Glomerular endothelial cell (primary cell): ENCODE measurements at regions not wholly inside any gene's neighbourhood (a gene's known extent, or its start where the extent isn't known, plus 50 kb on each side); places are given as distances from the start of the nearest gene placed in this dataset.

Source experiments
- DNase-seq: peaks from one replicate; pipeline ENCODE4 v3.0.0-alpha.2; 2011; ENCODE audit warnings: low read depth, low spot score; ENCODE audit errors: extremely low read depth

DNA sequence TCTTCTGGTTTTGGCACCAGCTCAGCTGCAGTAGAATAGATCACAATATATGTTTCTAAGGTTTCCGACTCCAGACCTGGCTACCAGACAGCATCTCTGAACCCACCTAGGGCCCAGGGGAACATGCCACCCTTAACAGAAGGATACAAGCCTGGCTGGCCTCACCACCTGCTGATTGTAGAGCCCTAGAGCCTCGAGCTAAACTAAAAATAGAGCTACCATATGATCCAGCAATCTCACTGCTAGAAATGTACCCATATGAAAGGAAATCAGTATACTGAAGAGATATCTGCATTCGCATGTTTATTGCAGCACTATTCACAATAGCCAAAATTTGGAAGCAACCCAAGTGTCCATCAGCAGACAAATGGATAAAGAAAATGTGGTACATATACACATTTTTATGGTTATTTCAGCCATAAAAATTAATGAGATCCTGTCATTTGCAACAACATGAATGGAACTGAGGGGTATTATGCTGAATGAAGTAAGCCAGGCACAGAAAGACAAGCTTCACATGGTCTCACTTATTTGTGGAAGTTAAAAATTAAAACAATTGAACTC lies 242.4 kb upstream of the SLC39A10 start:
- DNase-seq, result no peak

DNA sequence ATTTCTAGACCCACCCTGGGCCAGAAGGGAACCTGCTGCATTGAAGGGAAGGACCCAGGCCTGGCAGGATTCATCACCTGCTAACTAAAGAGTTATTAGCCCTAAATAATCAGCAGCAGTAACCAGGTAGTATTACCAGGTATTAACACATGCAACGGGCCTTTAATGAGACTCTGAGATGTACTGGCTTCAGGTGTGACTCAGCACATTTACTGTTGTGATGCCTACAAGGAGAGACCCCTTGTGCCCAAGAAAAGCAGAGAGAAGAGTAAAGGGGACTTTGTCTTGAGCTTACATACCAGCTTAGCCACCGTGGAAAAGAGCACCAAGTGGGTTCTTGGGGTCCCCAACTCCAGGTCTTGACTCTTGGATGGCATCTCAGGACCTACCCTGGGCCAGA lies 243.1 kb upstream of the SLC39A10 start:
- DNase-seq, result no peak

DNA sequence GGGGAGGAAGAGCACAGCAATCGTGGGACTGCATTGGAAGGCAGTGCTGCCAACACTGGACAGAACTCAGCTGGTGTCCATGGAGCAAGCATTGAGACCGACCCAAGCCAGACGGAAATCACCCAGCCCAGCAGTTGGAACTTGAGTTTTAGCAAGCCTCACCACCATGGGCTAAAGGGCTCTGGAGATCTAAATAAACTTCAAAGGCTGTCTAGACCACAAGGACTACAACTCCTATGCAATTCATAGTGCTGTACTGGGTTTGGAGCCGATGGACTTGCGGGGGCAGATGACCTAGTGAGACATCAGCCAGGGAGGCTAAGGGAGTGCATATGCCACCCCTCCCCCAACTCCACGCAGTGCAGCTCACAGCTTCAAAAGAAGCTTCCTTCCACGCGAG lies 243.6 kb upstream of the SLC39A10 start:
- no peak for DNase-seq

DNA sequence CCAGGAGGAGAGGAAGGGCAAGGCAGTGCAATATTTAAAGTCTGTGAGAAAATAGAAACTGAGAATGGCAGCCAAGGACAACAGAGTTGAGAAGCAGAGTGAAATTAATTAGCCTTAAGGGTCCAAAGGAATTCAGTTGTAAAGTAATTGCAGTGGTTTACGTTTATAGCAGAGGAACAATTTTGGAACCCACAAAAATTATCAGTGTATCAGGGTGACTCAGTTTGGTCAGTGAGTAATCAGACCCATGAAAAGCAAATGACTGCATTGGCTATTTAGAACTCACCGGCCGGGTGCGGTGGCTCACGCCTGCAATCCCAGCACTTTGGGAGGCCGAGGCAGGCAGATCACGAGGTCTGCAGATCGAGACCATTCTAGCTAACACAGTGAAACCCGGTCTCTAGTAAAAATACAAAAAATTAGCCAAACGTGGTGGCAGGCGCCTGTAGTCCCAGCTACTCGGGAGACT lies 245.8 kb upstream of the SLC39A10 start:
- DNase-seq, result no peak

DNA sequence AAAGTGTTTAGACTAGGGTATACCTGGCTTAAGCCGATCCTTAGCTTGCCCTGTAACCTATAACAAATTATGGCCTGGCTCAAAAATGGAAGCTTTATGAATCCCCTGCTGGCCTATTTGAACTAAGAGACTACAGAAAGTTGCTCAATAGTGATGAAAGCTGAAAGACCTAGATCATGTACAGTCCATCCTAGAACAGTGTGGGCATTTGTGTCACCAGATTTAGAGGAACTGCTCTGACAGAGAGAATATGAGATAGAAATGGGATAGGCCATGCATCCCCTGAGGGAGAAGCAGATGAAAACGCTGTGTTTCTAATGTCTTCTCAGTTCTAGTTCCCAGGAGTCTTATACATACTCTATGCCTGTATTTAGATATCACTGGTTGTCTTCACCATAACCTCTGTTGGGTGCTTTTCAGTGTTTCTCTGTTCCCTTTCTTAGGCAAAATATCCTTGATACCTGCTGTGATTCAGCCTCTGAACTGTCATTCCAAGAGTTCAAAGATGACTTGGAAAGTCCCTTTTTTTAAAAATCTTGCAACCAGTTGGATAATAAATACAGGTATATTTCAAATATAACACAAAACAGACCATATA lies 246.9 kb upstream of the SLC39A10 start:
- no peak for DNase-seq

DNA sequence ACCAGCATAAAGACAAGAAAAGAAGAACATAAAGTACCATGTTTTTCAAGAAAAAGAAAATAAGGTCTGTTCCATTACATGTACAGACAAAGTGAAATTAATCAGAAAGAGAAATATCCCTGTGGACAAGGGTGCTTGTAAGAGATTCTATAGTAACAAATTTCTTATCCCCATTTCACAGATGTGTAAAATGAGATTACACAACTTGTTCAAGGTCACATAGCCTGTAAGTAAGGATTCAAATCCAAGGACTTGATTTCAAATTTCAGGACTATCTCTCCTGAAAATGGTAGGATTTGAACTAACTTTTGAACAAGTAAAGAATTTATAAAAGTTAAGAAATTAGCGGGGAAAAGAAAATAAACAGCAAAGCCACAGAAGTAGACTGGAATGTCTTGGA lies 248.2 kb upstream of the SLC39A10 start:
- DNase-seq, result no peak

DNA sequence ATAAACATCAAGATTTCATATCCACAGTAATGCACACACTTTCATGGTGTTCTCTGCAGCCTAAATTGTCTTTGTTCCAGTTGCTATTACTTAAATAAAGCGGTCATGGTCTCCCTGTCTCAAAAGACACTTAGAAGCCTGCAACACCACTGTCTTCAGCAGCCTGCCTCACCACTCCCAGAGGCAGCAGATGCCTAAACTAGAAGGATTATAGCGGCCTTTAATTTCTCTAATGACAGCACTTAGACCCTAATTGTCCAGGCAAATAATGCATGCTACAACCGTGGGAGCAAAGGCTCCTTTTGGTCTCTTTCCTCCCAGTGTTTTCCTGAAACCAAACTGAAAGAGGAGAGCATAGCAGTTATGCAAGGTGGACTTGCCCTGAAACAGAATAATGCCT lies 248.8 kb upstream of the SLC39A10 start:
- DNase-seq, result no peak

DNA sequence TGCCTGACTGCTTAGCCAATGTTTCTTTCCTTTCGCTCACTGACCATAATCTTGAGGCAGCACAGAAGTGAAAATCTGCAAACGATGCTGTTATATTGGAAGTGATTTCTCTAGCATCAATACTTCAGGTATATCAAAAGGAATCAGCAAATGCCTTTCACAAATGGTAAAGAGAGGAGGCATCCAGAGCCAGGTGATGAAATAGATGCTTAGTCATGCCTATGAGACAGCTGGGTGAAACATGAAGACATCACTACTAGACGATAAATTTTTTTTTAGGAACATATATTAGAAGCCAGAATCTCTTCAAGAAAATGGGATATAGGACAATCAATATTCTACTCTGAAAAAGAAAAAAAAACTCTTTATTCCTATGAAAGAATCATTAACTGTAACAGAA lies 249.2 kb upstream of the SLC39A10 start:
- no peak for DNase-seq

DNA sequence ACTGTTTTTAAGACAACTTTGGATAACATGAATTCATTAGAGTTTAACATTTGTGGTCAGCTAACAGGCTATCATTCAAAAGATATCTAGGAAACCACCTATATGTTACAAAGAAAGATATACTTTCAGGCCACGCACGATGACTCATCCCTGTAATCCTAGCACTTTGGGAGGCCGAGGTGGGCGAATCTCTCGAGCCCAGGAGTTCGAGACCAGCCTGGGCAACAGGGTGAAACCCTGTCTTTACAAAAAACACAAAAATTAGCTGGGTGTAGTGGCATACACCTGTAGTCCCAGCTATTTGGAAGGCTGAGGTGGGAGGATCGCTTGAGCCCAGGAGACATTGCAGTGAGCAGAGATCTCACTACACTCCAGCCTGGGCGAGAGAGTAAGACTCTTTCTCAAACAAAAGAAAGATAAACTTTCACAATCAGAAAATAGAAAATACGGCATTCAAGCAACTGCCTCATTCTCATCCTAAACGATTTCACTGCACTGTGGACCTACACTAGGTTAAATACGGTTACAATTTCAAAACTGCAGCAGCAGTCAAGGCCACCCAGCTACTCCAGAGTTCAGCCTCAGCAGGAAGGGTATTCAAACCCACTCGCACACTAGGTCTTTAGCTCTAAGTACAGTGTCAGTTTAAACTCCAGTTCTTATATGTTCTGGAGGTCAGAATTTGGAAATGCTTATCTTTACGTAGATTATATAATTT lies 250.0 kb upstream of the SLC39A10 start:
- DNase-seq, result no peak

DNA sequence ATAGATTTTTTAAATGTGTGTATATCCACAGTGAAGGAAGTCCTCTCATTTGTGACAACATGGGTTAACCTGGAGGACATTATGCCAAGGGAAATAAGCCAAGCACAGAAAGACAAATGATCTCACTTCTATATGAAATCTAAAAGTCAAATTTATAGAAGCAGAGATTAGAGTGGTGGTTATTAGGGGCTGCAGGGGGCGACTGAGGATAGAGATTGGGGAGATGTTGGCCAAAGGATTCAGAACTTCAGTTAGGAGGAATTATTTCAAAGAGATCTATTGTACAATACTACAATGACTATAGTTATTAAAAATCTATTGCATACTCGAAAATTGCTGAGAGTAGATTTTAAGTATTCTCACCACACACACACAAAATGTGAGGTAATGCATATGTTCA lies 252.4 kb upstream of the SLC39A10 start:
- DNase-seq, result no peak

DNA sequence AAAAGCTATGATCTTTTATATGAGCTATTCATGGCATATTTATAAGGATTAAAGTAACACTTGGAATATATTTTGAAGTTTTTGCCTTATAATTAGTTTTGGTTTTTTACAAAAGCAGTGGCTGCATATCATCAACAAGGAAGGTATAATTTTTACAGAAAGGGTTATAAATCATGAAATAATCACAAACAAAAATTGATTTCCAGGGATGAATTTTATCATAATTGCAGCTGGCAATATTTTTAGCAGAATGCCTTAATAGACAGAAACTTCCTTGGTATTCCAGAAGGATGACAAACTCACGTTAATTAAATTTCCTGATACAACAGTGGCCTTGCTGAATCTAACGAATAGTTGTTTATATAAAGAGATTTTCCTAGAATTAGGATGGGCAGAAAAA lies 260.5 kb upstream of the SLC39A10 start:
- no peak for DNase-seq

DNA sequence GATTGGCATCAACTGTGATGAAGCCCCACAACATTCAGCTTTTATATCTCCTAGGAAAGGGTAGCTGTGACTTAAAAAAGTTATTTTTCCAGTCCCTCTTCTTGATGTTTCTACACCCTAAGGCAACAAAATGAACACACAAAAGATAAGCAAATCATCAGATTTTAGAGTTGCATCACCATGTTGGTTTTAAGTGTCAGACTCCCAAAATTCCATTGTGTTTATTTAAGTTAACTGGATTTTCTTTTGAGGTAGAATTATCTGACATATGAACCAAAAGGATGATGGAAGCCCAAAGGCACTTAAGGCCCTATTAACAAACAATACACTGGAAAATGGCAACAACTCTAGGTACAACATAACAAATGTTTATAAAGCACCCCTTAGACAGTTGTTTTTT lies 261.7 kb upstream of the SLC39A10 start:
- no peak for DNase-seq

DNA sequence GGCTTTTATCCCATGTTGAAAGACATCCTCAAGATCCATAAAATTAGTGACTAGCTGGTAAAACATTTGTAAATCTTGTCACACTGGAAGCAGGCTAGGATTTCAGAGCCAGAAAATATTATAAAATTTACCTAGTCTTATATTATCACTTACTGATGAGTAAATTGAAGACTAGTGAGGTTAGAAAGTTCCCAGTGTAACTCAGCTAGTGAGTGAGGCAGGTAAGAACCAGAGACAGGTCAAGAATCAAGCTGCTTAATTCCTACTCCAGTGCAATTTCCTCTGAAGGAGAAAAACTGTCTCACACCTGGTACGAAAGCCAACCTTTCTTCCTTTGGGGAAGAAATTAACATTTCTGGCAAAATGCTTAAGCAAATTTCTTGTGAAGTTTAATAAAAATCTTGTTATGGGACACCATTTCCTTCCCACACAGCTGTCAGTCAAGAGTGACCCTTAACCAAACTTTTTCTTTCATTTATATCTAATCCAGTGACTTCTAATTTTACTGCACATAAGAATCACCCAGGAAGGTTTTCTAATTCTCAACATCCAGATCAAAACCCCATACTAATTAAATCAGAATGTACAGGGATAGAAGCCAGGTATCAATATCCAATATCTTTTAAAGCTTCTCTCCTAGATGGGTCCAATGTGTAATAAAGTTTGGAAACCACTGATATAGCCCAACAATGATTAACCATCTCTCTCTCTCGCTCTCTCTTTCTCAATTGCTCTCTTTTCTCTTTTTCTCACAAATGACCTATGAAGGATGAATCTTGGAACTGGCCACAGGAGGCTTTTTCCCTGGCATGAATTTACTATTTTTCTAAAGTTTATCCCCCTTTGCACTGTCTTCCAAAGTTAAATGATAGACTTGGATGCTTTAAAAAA lies 264.3 kb upstream of the SLC39A10 start:
- DNase-seq, result no peak

DNA sequence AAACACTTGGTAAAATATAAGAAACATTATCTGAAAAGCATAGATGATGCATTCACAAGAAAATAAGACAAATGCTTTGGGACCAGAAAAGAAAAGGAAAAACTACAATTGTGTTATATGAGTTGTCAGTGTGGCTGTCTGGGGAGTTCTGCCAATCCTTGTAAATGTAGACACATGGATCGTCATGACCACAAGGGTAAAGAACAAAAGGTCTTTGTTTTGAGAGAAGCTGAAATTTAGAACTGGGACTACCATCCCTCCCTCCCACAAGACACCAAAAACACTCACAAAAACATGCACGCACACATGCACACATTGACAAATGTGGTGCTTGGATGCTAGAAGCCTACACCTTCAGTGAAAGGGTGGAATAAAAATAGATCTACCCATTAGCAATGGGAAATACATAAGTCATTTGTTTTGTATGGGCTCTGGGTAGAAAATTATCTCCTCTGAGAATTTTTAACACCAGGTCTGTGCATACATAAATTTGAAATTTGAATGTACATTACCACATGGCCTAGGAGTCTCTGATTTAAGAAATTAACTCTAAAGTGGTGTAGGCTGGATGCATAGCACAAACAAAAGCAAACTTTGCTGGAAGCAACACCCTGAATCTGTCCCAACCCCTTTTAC lies 266.2 kb upstream of the SLC39A10 start:
- DNase-seq, result no peak

DNA sequence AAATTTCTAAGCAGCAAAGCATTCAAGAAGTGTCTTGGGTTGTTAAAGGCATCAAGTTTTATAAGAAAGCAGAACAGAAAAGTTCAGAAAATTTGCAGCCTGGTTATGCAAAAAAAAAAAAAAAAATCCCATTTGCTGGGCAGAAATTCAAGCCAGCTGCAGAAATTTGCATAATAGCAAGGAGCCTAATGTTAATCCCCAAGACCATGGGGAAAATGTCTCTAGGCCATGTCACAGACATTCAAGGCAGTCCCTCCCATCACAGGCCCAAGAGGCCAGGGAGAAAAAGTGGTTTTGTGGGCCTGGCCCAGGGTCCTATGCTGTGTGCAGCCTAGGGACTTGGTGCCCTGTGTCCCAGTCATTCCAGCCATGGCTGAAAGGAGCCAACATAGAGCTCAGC lies 269.0 kb upstream of the SLC39A10 start:
- no peak for DNase-seq

DNA sequence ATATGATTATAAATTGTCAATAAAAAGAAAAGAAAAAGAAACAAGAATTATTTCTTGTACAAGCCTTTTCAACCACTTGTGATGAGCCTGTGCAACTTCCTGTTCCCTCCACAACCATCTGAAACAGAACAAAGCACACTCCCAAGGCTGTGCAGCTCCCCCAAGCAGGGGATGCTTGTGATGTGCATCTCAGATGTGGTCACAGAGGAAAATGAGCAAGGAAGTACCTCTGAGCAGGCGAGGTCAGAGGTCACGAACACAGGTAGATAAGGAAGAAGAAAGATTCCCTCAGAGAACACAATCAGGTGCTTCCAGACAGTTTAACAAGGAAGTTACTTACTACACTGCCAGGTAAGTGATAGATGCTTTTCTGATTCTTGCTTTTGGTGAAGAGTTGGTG lies 274.8 kb upstream of the SLC39A10 start:
- no peak for DNase-seq

DNA sequence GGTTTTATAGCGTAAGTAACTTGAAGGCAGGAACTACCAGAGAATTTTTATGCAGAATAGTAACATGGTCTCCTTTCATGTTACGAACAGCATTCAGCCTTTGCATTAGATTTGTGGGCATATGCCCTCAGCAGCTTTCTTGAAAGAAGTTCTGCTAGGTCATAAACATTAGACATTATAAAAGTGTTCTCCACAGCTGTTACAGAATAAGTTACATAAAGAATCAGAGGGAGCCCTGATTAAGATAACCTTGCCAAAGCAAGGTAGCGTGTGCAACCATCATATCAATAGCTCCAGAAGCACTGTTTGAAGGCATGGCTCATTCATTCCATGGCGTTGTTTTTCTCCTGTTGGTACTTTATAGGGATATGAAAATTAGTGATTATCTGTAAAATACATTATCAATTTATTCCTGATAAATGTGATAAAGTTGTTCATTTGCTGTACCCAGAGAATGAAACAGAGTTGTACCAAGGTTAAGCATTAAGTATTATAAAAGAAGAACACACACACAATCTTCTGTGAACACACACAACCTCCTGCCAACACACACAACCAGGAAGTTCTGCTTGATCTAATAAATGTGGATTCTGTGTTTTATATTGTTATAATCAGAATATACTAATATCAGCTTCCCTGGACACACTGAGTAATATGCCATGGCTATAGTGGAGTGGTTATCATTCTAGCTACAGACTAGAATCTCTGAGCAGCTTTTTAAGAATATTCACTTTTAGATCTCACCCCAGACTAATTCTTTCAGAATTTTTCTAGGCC lies 286.7 kb upstream of the SLC39A10 start:
- no peak for DNase-seq

DNA sequence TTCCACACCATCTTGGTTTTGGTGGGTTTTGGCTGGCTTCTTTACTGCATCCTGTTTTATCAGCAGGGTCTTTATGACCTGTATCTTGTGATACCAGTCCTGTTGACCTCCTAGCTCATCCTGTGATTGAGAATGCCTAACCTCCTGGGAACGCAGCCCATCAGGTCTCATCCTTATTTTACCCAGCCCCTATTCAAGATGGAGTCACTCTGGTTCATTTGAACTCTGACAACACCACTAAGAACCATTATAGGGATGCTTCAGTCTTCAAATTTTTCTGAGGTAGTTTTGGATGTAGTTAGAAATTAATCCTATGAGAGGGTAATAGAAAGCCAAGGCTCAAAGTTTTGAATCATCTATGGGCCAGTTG lies 287.8 kb upstream of the SLC39A10 start:
- DNase-seq, result no peak

DNA sequence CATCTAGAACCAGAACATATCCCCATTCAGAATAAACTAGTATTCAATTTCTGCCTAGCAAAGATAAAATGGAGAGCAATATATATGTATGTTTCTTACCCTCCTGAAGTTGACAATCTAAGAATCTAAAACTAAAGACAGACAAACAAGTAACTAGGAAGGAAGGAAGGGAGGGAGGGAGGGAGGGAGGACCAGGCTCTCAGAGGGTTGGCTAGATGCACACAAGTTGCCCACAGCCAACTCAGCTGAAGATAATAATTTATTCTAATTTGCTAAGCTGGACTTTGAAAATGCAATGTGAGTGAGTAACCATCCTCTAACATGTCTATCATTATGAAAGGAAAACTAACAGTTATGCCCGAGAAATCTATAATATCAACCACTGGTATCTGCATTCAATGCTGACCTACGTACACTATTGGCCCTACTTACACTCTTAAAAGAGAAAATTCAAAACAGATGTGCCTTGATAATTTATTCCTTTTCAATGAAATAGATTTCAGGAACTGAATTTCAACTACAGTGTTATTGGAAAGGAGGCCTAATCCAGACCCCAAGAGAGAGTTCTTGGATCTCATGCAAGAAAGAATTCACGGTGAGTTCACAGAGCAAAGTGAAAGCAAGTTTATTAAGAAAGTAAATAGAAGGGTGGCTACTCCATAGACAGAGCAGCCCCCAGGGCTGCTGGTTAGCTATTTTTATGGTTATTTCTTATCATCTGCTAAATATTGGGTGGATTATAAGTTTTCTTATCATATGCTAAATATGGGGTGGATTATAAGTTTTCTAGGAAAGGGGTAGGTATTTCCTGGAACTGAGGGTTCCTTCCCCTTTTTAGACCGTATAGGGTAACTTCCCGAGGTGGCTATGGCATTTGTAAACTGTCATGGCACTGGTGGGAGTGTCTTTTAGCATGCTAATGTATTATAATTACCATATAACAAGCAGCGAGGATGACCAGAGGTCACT lies 288.5 kb upstream of the SLC39A10 start:
- DNase-seq, result no peak
